Activated B cell treated with CpG ODN at 0.5 μM for 24 hours (primary cell): ENCODE measurements at regions not wholly inside any gene's neighbourhood (a gene's known extent, or its start where the extent isn't known, plus 50 kb on each side); places are given as distances from the start of the nearest gene placed in this dataset.
A peak's percentile ranks its signal among the peaks of the same experiment; 100 is the strongest.

Experiments used
- ATAC-seq: fragments of 200-7000 bp; cut with Tn5 transposase; one replicate; pipeline ENCODE4 v1.10.0; 2021; ENCODE audit warnings: low read depth, mild to moderate bottlenecking, moderate library complexity
- CTCF ChIA-PET: fragments of 350-600 bp; sonication (Branson Sonifier 250); formaldehyde crosslinking; loops from one replicate; lab custom pipeline; 2021; ENCODE audit warnings: antibody characterized with exemption; lab: Charles Lee
- POLR2A ChIA-PET: fragments of 350-600 bp; sonication (Branson Sonifier 250); formaldehyde crosslinking; loops from one replicate; lab custom pipeline; 2021; ENCODE audit warnings: antibody characterized with exemption; lab: Charles Lee
- DNase-seq: peaks from one replicate; pipeline ENCODE4 v3.0.0; 2022
- H3K27ac Mint-ChIP-seq: one replicate; pipeline ENCODE4 v1.8.0; 2020; ENCODE audit warnings: mixed read lengths
- H3K27me3 Mint-ChIP-seq: one replicate; pipeline ENCODE4 v1.8.0; 2021; ENCODE audit warnings: mixed read lengths
- H3K36me3 Mint-ChIP-seq: one replicate; pipeline ENCODE4 v1.8.0; 2021; ENCODE audit warnings: low read depth, mixed read lengths
- H3K4me1 Mint-ChIP-seq: one replicate; pipeline ENCODE4 v1.8.0; 2021; ENCODE audit warnings: mixed read lengths
- H3K4me3 Mint-ChIP-seq: one replicate; pipeline ENCODE4 v1.8.0; 2020; ENCODE audit warnings: mild to moderate bottlenecking, mixed read lengths
- H3K9me3 Mint-ChIP-seq: one replicate; pipeline ENCODE4 v1.8.0; 2020; ENCODE audit warnings: mixed read lengths
- intact Hi-C: fragments of 100-400 bp; cut with micrococcal nuclease; formaldehyde crosslinking; loops from one replicate; pipeline ENCODE4 v1.15.1; 2024
- TF ChIP-seq, protein P1 (sequence below): fragments of 200-600 bp; IDR thresholded peaks from one replicate; pipeline ENCODE4 v1.8.0; 2022; ENCODE audit warnings: antibody characterized with exemption, mild to moderate bottlenecking

DNA sequence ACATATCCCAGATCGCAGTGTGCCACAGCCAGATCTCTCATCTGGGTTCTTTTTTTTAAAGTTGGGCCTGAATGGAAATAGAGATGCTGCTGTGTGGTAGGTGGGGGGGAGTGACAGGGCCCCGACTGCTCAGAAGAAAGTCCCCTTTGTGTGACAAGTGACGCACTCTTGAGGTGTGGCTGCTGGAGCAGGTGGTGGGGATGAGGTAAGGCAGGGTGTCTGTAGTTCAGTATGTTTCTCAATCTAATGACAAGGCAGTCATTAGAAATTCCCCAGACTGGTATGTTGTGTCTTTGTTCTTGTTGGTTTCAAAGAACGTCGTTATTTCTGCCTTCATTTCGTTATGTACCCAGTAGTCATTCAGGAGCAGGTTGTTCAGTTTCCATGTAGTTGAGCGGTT, 128.8 kb upstream of the TACR1 start:
- no peaks in the 10 kb centered on the region for H3K27me3 Mint-ChIP-seq
- peaks cover 12% of the 10 kb centered on the region for H3K36me3 Mint-ChIP-seq
- peaks cover 34% of the 10 kb centered on the region for H3K4me1 Mint-ChIP-seq
- intact Hi-C loops: no loop called here
- DNase-seq (no peak), ATAC-seq (no peak)
- TF ChIP-seq, protein P1, sequence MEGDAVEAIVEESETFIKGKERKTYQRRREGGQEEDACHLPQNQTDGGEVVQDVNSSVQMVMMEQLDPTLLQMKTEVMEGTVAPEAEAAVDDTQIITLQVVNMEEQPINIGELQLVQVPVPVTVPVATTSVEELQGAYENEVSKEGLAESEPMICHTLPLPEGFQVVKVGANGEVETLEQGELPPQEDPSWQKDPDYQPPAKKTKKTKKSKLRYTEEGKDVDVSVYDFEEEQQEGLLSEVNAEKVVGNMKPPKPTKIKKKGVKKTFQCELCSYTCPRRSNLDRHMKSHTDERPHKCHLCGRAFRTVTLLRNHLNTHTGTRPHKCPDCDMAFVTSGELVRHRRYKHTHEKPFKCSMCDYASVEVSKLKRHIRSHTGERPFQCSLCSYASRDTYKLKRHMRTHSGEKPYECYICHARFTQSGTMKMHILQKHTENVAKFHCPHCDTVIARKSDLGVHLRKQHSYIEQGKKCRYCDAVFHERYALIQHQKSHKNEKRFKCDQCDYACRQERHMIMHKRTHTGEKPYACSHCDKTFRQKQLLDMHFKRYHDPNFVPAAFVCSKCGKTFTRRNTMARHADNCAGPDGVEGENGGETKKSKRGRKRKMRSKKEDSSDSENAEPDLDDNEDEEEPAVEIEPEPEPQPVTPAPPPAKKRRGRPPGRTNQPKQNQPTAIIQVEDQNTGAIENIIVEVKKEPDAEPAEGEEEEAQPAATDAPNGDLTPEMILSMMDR: no peak
- H3K9me3 Mint-ChIP-seq: no peaks in the 10 kb centered on the region
- POLR2A ChIA-PET: no interaction called here
- no peak overlapping the region for H3K4me3 Mint-ChIP-seq
- H3K27ac Mint-ChIP-seq: no peak overlapping the region
- CTCF ChIA-PET: no interaction called here

- DNase-seq: no peak
- Mint-ChIP-seq H3K9me3 (no peaks in the 10 kb centered on the region), H3K27ac (no peak overlapping the region), H3K4me1 (peaks cover 34% of the 10 kb centered on the region), H3K36me3 (peaks cover 12% of the 10 kb centered on the region), H3K4me3 (no peak overlapping the region), H3K27me3 (no peaks in the 10 kb centered on the region)
- no peak for ATAC-seq
- ChIA-PET POLR2A (interaction anchor here (0.6 kb wide), 1 partner anchor 60 kb away, joined by 9 read pairs; no protein-coding TSS in a partner anchor), CTCF (no interaction called here)
- intact Hi-C loops: no loop called here
- TF ChIP-seq, protein P1: no peak
These were observed 128.0 kb upstream of the TACR1 start for GRCh38 chr2:75327334-75327733.

- no peak for DNase-seq
- Mint-ChIP-seq H3K27me3 (no peaks in the 10 kb centered on the region), H3K4me1 (peaks cover 34% of the 10 kb centered on the region), H3K4me3 (no peak overlapping the region), H3K27ac (no peak overlapping the region), H3K9me3 (no peaks in the 10 kb centered on the region), H3K36me3 (peaks cover 12% of the 10 kb centered on the region)
- ChIA-PET CTCF (no interaction called here), POLR2A (interaction anchor here (0.6 kb wide), 1 partner anchor 61 kb away, joined by 9 read pairs; no protein-coding TSS in a partner anchor)
- peak; percentile 88 for ATAC-seq
- intact Hi-C loops: no loop called here
- TF ChIP-seq, protein P1: no peak
These were observed 127.3 kb upstream of the TACR1 start for GRCh38 chr2:75326645-75327044.

DNA sequence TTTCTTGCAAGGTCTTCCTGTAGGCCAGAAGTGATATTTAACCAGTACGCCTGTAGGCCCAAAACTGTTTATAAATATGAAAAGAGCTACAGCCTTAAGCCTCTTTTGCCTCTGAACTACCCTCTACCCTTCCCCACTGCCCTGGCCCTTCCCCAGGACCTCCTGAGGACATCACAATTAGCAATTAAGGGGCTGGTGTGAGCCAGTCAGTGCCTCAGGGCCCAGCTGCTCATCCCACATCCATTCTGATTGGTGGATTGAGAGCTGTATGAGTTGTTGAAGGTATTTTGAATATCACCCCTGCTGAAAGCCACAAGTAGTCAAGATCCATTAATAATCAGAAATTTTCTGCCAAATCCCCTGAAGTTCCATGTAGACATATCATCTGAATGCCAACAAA, 126.3 kb upstream of the TACR1 start:
- no peak overlapping the region for H3K4me3 Mint-ChIP-seq
- POLR2A ChIA-PET: interaction anchor here (0.5 kb wide), 1 partner anchor 70 kb away, joined by 5 read pairs; no protein-coding TSS in a partner anchor
- H3K36me3 Mint-ChIP-seq: peaks cover 12% of the 10 kb centered on the region
- DNase-seq (no peak), ATAC-seq (no peak)
- H3K27ac Mint-ChIP-seq: no peak overlapping the region
- CTCF ChIA-PET: interaction anchor here (0.8 kb wide), 1 partner anchor 75 kb away, joined by 3 read pairs; no protein-coding TSS in a partner anchor
- TF ChIP-seq, protein P1: no peak
- H3K27me3 Mint-ChIP-seq: no peaks in the 10 kb centered on the region
- peaks cover 34% of the 10 kb centered on the region for H3K4me1 Mint-ChIP-seq
- intact Hi-C loops: no loop called here
- H3K9me3 Mint-ChIP-seq: no peaks in the 10 kb centered on the region

DNA sequence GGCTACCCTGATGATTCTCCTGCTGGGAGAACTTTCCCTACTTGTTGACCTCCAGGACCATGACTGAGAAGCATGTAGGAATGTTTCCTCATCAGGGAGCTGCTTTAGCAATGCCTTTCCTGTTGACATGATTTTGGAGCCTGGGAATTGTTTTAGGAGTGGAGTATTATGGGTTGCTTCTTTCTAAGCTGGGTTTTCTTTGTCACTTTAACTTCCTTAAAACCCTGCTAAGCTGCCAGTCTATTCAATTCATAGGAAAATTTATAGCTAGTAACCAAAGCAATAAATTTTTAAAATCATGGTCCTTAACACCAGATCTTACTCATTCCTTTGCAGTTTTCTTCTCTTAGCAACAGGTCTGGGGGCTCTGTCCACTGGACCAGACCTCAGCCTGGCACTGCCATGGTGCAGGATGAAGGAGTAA, 125.6 kb upstream of the TACR1 start:
- no peak overlapping the region for H3K4me3 Mint-ChIP-seq
- H3K27ac Mint-ChIP-seq: no peak overlapping the region
- no peak for ATAC-seq
- H3K36me3 Mint-ChIP-seq: peaks cover 12% of the 10 kb centered on the region
- ChIA-PET POLR2A (no interaction called here), CTCF (interaction anchor here (0.8 kb wide), 1 partner anchor 76 kb away, joined by 3 read pairs; no protein-coding TSS in a partner anchor)
- intact Hi-C loops: no loop called here
- H3K4me1 Mint-ChIP-seq: peaks cover 34% of the 10 kb centered on the region
- DNase-seq: no peak
- no peaks in the 10 kb centered on the region for H3K27me3 Mint-ChIP-seq
- TF ChIP-seq, protein P1: no peak
- no peaks in the 10 kb centered on the region for H3K9me3 Mint-ChIP-seq
